GM21786 (cell line): ENCODE measurements at regions not wholly inside any gene's neighbourhood (a gene's known extent, or its start where the extent isn't known, plus 50 kb on each side); places are given as distances from the start of the nearest gene placed in this dataset.

ENCODE experiments used
- ATAC-seq: cut with Tn5 transposase; IDR thresholded peaks from one replicate; pipeline ENCODE4 v1.9.1; 2021; ENCODE audit not compliant: unreplicated experiment

DNA sequence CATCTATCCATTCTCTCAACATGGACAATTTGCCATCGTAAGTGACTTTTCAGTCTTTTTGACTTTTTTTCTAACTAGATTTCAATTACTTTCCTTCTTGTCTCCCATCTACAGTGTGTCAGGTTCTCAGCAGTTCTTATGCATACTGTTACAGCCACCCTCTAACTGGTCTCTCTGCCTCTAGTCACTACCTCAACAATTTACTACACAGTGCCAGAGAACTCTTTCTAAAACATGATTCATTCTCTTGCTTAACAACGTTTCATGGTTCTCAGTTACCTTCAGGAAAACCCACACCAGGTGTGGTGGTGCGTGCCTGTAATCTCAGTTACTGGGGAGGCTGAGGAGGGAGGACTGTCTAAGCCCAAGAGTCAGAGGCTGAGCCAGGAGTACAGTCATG, 95.4 kb downstream of the DIPK2A start:
- ATAC-seq: no peak

DNA sequence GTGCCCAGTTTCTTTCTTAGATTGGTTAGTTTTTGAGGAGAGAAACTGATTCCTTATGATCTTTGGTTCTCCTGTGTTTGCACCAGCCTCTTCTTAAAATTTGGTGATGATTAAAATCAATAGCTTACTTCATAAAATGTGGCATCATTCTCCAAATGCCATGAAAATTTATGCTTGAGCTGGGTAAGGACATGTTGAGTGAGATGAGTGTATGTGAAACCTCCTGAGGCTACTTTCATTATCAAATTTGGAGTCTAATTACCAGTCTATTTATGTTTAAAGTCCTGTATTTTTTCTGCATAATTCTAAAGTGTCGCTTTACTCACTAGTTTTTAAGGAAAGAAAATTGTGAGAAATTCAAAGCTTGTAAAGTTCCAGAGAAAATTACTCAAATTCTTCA, 102.1 kb downstream of the DIPK2A start:
- no peak for ATAC-seq

DNA sequence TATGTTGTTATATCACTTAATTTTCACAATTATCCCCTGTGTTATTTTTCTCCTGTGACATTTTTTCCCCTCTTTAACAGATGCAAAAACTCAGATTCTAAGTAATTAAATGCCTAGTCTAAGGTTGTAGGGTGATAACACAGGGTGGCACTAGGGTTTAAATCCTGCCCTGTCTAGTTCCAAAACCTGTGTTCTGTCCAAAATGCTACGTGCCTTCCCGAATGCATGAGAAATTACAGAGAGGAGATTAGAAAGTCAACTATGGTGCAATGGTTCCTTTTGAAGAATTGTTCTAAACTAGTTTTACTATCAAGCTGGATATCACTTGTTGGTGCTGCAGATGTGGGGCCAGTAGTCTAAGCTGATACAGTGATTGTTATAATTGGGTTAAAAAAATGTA, 108.0 kb downstream of the DIPK2A start:
- no peak for ATAC-seq

DNA sequence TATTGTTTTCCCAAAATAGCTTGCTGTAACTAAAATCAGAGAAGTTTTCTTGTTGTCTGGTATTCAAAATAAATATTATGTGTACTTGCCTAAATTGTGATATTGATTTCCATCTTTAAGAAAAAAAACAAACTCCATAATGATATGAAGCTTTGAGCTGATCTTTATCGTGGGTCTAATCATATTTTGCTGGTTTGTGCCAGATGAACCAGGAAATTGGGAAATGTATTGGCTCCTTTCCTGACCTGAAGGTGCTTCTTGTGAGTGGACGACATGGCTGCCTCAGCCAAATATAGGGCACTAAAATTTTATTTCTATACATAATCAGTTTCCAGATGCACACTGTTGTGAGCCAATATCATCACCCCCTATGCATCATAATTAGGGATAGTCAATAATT, 113.3 kb downstream of the DIPK2A start:
- no peak for ATAC-seq

DNA sequence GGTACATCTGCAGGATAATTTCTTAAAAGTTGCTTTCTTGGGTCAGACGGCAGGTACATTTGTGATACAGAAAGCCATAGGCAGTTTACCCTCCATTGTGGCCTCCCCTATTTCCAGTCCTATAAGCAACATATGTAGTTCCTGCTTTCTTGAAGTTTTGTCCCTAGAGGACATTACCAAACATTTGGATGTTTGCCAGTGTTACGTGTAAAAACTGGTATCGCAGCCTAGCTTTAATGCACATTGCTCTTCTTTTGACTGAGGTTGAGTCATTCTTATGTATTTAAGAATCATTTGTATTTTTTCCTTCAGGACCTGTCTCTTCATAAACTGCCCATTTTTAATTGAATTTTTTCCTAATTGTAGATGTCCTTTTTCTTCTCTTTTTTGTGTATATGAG, 114.3 kb downstream of the DIPK2A start:
- ATAC-seq: no peak

DNA sequence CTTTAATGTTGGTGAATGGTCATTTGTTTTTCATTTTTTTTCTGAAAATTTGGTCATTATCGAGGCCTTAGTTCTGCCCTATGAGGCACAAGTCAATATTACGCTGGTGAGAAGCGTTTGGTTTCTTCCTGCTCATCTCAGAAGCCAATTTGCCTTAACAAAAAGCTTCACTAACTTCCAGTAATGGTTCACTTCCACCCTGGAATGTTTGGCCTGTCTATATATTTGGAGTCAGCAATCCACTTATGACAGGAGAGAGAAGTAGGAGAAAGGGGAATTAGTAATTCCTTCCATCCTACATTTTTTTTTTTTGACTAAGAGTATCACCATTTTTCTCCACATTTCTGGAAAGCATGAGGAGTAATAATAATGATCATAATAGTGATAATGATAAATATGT, 124.4 kb downstream of the DIPK2A start:
- no peak for ATAC-seq

DNA sequence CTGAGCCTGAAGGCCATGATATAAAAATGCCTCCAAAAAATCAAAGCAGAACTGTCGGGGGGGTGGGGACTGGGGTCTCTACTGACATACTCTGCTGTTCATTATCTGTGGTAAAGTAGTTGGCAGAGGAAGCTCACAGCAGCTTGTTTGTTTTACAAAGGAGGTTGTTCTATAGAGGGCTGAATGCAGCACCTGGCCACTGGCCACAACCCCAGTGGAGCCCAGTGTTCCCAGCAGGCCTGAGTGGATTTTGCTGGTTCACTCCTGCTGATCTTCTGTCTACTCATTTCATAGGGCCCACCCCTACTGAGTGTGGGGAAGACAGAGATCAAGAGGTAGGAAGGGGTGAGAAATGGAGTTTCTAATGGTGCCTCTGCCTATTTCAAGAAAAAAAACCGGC, 125.5 kb downstream of the DIPK2A start:
- ATAC-seq: no peak

DNA sequence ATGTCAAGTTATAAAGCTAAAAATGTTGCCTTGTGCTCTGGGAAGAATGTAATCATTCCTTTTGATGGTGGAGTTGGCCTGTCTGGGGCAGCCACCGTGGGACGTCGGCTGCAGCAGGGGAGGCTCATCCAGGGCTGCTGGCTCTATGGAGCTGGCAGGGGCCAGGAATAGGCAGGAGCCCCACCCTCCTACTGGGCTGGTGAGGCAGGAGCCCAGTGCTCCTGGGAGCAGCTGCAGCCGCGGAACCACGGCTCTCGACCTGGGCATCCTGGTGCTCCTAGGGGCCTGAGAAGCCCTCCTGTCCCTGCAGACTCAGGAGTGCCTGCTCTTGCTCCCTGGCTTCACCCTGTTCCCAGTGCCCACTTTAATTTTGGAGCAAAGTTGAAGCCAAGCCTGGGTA, 127.1 kb downstream of the DIPK2A start:
- ATAC-seq: no peak

DNA sequence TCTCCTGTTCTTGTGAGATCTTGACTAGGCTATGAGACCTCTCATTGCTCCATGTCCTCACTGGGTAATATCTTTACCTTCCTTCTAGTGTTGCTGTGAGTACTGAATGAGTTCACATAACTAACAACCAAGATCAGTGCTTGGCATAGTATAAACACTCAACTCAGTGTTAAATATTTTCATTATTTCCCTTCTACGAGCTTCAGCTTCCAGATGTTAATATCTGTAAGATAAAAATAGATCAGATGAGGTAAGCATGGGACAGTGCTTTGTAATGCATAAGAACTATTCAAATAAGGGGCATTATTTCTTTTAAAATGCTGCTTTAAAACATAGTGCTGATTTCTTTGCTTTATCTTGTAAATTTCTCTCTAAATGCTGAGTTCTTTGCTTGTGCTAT, 130.8 kb downstream of the DIPK2A start:
- ATAC-seq: no peak

DNA sequence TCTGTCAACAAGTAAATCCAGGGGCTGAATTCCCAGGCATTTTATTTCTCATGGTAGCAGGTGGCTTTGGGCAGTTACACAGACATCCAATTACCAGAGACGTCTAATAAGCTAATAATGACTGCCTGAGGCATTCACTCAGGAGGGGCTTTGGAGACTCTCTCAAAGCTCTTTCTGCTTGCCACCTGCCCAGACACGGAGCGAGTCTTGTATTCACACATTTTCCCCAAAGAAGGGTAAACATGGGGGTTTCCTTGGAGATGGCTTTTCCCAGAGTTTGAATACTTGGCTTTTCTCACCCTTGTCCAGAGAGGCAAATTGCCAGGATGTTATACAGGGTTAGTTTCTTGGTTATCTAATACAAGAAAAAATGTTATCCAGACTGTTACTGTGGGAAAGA, 132.6 kb downstream of the DIPK2A start:
- no peak for ATAC-seq

DNA sequence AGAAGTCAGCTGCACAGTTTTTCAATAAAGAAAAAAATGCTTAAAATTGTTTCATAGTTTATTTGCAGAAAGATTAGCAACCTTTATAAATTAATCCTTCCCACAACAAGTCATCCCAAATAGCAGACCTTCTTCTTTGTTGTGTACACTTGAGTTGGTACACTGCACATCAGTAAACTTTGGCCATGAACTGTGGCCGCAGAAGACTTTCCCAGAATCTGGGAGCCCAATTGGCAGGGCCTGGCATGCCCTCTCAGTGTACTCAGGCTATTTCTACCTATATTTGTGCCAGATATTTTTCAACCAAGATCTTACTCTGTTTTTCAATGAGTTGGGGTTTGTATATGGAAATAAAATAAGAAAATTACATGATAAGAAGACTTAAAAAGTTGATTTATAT, 133.1 kb downstream of the DIPK2A start:
- ATAC-seq: no peak

DNA sequence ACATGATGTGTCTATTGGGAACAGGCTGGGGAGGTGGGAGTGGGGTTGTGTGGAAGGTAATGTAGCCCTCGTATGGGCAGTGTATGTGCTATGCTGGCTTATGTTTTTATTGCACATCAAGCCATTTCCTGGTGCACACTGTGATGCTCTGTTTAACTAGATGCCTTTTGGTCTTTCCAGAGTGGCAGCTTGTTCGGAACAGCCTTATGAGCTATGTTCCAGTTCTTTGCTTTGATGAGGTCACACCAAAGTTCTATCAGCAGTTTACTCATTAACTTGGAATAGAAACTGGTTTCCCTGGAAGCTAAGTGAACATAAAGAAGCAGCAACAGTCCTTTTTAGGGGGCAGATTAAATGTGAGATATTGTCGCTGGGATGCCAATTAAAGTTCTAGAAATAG, 133.9 kb downstream of the DIPK2A start:
- no peak for ATAC-seq

DNA sequence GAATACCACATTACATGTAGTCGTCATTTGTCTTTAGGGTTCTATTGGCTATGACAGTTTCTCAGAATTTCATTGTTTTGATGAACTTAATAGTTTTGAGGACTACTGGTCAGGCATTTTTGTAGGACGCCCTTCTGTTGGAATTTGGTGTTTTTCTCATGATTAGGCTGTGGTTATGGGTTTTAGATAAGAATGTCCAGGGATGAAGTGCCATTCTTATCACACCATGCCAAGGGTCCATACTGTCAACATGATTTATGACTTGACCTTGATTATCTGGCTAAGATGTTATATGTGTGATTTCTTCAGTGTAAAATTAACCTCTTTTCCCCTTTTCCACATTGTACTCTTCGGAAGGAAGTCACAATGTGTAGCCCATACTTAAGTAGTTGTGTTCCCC, 135.3 kb downstream of the DIPK2A start:
- no peak for ATAC-seq

DNA sequence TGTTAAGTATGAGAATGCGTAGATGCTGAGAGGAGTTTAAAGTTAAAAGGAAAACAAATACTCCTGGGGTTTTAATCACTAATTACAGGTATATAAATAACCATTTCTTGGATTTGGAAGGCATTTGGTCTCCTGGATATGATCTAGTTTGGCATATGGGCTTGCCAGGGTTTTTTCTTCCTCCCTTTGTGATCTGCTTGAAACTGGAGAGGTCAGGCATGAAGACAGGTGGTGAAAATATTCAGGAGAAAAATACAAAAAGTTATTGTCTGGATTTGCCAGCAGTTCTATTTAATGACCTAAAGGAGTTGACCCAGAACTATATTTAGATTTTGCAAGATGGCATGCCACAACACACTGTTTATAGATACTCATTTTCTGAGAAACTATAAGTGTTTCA, 136.3 kb downstream of the DIPK2A start:
- ATAC-seq: no peak

DNA sequence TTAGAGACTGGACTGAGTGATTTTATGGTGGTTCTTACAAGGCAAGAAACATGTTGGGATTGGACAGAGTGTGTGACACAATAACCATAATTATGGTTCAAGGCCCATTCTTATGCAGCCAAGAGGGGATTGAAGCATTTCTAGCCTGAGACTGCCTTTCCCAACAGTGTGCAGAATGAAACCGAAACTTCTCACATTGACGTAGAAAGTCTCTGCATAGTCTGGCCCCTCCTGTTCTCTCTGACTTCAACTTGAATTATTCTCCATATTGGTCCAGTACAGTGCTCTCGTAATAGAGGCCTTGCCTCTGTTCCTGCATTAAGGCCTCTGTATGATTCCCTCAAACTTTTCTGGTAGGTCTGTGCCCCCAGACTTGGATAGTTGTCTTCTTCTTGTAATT, 138.3 kb downstream of the DIPK2A start:
- peak; percentile 97 for ATAC-seq

DNA sequence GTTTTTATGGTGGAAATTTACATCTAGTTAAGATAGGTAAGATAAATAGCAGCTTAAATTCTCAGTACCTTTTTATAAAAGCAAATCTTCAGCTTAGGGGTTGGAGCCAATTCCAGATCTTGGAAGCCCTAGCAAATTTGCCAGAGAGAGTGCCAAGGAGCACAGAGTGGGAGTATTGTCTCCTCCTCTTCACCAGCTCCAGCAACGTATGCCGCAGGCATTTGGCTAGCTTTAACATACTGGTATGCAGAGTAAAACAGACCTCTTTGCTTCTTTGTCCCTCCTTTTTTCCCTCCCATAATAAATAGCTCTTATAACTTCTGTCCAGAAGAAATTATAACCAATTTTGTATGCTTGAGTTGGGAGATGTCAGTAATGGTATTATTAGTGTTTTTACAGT, 140.4 kb downstream of the DIPK2A start:
- no peak for ATAC-seq

DNA sequence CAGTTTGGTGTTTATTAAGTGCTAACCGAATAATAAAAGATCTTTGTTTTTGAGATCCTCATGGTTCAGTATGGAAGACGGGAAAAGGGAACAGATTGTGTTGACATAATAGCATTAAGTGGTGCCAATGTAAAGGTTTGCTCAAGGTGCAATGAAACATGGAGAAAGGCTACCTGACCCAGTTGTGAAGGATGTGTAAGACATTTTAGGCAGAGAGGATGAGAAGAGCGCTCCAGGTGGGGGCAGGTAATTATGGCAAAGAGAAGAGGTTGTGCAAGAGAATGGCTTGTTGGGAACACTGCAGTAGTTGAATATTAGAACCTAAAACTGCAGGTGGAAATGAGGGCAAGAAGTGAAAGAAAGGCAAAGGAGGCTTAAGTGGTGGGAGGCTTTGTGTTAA, 140.8 kb downstream of the DIPK2A start:
- ATAC-seq: no peak

DNA sequence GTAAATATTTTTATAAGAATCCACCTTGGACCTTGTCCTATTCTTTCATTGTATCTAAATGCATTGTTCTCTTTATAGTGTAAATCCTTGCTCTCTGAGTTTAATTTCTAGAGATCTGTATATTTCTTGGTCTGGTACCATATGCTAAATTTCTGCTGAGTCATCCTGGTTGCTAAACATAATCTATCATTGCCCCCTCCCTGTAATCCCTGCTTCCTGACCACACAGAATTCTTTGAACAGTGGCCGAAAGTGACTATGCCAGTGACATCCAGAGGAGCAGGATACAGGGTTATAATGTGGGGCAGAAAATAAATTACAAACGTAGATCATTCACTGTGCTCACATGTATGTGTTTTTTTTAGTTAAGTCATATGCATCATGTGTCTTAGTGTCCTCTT, 143.1 kb downstream of the DIPK2A start:
- no peak for ATAC-seq

DNA sequence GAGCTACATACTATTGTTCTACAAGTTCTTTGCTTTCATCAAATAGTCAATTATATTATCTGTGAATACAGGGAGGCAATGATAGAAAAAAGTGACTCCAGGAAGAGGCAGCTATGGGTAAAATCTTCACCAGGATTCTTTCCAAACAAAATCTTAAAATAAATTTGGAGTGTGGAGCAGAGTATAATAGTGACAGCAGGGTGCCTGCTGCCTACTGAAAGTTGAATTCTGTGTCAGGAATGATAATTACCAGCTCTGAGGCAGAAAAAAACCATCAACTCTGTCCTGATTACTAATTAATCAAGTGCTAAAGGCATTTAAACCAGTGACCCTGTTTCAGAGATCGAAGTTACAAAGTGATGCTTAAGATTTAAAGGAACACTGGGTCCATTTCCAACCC, 148.0 kb downstream of the DIPK2A start:
- no peak for ATAC-seq

DNA sequence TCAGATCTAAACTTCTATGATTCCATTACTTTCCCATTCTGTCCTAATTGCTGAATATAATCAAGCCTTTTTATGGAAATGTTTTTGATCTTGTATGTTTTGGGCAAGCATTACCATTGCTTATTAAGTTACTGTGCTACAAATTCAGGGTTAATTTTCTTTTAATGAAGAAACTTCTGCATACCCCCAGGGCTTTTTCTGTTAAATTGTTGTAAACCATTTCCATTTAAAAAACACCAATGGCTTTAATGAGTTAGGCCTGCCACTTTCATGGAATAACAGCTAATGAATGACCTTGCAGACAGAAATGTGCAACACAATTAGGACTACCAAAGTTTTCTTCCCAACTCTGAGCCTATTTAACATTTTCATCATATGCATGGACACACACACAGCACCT, 150.0 kb downstream of the DIPK2A start:
- ATAC-seq: no peak

DNA sequence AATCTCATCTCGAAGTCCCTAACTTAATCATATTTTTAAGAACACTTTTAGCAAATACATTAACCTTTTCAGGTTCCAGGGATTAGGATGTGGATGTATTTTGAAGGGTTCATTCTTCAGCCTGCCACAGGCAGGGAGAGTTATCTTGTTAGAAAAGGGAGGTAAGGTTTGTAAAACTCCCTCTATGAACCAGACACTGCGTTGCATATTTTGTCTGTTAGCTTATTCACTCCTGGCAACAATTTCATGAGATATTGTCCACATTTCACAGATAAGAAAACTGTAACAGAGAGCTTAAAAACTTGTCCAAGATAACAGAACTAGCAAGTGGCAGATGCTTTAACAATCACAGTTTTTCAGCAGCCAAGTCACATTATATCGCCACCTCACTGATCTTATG, 155.4 kb downstream of the DIPK2A start:
- ATAC-seq: no peak

DNA sequence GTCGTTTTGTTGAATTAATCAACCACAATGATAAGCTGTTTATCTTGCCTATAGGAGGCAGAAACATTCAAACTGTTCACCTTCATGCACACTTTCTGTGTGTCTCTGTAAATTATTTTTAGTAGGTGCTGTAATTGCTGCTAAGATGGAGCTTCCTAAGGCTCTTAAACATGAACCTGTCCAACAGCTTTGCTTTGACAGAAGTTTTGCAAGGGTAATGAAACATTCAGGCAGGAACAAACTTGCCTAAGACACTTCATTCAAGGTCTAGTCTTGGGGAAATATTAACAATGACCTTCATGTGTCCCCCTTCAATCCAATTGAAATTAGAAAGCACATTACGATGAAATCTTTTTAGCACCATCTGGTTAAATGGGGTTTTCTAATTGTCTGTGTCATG, 156.1 kb downstream of the DIPK2A start:
- ATAC-seq: peak; percentile 26

DNA sequence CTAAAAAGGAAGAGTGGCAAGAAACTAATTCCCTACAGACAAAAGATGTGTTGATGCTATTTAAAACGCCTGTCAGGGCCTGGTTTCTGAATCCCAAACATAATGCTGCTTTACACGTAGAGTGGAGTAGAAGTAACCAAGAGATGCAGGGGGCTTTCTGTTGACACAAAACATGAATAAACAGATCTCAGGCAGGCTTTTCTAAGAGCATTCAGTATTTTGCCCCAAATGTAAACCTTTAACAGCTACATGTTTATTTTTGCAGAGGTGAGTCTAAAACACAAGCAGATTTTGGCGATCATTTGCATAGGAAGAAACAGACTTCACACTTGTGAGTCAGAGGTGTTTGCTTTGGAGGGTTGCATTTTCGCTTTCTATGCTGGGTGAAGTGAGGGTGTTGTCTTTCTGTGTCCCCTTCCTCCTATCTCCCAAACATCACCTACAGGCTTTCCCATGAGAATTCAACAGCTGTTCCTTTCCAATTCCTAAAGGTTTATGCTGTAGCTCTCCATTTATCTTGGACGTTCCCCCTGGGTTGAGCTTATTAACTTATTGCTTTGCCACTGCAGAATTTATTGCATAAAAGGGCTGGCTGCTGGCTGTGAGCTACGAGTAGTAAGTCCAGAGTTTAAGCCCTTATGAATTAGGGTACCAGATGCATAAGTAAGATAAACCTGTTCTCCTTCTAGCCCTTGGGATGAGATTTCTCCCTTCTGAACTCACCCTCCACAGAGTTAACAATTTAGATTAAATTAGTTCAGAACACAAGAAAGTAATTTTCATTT, 156.7 kb downstream of the DIPK2A start:
- ATAC-seq: peak; percentile 99
